Stimulated activated CD4-positive, alpha-beta T cell treated with anti-CD3 and anti-CD28 coated beads, Interleukin-12 subunit alpha, Interleukin-12 subunit beta, amount 100 ng/mL, for 24 hours (primary cell): ENCODE measurements at regions not wholly inside any gene's neighbourhood (a gene's known extent, or its start where the extent isn't known, plus 50 kb on each side); places are given as distances from the start of the nearest gene placed in this dataset.

ENCODE experiments used
- DNase-seq, 2 experiments: peaks; one replicate each; pipeline ENCODE4 v3.0.0-alpha.2; 2020; ENCODE audit warnings: low read depth in 2 of 2

DNA sequence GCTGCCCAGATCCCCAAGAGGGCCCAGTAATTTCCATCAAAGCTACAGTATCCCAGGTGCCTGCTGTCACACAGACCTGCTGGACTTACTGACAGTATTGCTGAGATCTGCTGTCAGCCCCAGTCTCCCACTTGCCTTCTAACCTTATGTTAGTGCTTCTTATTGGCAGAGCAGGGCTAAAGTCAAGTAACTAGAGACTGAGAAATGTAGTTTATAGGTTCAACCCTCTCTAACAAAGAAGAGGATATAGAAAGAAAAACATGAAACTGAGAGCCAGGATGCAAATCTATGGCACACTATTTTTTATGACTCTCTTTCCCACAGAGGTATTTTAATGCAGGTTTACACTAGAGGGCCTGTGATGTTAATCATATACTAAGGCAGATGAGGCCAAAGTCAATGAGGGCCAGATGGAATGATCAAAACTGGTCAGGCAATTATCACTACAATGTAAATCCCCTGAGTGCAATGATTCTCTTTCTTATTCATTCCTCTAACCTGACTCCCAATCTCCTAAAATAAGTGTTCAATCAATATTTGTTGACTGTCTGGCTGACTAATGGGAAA is 781.9 kb downstream of the VRK1 start:
- DNase-seq = no peak

DNA sequence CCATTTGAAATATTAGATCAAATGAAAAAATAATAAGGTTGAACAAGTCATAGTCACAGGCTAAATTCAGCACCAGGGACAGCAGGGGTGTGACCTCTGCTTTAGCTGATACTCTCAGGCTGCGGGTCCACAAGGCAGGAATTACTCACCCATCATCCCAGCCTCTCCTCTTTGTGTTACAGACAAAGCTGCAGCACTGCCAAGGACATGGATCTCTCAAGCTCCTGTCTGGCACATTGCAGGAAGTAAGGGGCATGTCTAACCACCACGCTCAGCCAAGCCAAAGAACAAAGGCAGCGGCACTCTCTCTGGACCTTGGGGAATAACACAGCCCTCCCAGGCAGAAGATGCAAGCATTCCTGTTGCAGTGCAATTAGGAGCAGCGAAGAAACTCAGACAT is 783.8 kb downstream of the VRK1 start:
- no peak for DNase-seq

DNA sequence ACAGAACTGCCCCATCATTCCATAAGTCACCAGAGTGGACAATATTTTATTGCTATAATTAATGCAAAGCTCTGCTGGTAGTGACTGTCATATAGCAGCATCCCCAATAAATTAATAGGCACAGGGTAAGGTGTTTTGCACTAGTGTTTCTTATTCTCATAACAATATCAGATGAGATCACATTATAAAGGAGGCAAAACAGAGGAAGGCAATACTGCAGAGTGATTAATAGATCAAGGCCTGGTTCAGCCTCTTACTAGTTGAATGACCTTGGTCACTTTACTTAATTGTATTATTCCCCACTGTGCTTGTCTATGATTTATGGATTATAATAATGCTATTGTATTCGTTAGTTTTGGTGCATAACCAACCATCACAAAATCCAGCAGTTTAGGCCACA is 784.8 kb downstream of the VRK1 start:
- no peak for DNase-seq

DNA sequence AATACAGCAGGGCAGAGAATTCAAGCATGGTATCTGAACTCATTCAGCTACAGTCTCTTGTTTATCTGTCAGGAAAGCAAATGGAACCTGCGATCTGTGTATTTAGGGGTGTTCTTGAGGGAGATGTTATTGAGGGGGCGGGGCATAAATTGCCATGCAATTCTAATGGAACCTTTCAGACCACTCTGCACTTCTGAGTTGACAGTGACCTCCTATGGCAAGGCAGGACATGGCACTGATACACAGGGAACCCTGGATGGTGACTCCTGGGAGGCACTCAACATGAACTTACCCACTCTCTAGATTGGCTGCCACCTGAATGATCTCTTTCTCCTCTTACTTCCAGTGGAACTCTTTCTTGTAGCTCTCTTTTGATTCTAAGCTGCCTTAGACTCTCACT is 787.3 kb downstream of the VRK1 start:
- DNase-seq = no peak

DNA sequence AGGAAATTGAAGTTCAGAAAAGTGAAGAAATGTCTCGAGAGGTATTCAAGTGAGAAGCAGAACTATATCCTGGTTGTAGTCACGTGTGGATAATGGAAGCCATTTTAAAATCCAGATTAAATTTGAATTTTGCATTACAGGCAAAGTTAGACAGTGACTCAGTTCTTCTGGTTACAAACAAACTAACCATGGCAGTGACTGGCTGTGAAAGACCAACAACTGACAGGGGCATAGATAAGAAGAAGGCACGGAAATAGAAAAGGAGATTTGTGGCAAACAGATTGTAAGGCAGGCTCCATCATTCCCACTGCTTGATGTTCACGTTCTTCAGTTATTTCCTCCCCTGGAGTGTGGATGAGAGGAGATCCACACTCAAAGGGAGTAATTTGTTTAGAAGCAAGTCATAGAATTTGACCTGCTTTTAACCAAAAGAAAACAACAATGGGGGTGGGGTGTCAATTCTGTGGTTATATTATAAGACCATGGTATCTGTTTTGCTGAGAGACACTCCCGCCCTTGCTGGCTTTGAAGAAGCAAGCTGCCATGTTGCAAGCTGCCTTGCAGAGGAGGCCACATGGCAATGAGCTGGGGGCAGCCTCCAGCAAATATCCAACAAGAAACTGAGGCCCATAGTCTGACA is 795.3 kb downstream of the VRK1 start:
- DNase-seq = no peak

DNA sequence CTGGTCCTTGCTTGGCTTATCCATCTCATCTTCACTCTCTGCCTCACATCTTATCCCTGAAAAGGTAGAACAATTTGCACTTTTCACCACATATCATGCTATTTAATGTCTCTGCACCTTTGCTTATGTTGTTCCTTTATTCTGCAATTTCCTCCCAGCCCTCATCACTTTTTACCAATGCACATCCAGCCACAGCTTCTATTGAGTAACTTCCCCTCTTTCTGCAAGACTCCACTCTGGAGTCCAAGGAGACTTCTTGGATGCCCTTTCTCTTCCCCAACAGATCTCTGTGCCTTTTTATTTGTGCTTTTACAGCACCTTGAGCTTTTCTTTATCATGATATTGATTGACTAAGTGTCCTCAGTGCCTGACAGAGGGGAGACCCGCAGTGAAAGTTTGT is 797.1 kb downstream of the VRK1 start:
- DNase-seq = no peak

DNA sequence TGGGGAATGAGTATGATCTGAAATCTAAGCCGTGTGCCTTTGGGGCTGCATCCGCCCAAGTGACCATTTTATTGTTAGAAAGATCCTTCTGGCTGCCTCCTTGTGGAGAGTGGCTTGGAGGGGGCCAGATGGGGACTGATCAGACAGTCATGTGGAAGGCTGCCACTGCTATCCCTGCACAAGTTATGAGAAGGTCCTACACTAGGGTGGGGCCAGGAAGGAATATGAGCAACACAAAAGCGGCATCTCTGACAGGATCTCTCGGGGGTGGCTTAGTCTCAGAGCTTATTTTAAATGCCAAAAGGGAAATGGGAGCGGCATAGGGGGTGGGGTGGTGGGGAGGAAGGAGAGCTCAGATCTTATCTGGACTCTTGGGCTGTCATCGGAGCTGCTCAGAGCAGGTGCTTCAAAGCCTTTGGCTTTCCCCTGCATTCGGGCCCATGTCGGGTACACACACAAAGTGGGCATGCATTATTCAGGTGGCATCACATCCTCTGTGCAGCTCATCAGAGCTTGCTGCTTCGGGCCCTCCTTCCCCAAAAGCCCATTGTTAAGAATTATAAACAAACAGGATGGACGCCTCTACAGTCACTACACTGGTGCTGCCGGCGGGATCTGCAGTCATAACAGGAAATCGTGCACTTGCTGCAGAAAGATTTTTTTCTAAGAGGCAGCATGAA is 805.4 kb downstream of the VRK1 start:
- DNase-seq = peak; percentile 14 to 31

DNA sequence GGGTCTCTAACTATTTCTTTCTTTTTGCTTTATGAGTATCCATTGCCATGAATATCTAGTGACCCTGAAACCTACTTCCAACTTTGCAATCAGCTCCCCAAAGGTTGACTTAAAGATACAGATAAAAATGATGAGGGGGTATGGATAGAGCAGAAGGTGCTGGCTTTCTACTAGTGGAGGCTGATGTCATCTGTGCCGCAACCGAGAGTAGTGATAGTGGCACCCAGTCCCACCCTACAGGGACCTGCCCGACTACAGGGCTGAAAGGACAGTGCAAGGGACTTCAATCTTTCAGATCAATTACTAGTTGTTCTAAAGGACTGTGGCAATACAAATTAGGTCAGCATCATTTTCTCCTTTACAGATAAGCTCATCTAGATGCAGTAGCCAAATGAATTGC is 806.0 kb downstream of the VRK1 start:
- DNase-seq = no peak

DNA sequence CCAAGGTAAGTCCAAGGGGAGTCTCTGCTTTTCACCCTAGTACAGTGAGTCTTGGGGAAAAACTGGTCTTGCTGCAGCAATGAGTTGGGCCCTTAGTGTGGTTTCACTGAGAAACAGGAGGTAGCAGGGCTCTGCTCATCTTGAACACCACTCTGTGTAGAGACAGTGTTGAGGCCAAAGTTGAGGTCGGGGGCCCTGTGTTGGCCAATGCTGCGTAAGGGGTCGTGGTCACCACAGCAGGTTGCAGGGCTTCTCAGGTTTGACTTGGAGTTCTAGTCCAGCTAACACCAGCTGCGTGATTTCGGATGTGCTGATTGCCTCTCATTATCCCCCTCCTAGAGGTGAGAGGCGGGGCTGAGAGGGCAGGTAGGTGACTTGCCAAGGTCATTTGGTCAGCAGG is 807.5 kb downstream of the VRK1 start:
- no peak for DNase-seq

DNA sequence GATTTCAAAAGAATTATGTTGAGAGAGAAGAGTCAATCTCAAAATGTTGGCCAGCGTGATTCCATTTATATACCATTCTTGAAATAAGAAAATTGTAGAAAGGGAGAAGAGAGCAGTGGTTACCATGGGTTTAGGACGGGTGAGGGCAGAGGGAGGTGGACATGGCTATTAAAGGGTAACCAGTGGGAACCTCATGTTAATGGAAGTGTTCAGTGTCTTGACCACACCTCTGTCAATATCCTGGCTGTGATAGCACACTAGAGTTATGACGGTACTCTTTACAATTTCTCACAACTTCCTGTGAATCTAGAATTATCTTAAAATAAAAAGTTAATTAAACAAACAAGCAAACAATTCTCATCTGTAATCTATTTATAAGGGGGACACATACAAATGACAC is 821.2 kb downstream of the VRK1 start:
- DNase-seq = no peak

DNA sequence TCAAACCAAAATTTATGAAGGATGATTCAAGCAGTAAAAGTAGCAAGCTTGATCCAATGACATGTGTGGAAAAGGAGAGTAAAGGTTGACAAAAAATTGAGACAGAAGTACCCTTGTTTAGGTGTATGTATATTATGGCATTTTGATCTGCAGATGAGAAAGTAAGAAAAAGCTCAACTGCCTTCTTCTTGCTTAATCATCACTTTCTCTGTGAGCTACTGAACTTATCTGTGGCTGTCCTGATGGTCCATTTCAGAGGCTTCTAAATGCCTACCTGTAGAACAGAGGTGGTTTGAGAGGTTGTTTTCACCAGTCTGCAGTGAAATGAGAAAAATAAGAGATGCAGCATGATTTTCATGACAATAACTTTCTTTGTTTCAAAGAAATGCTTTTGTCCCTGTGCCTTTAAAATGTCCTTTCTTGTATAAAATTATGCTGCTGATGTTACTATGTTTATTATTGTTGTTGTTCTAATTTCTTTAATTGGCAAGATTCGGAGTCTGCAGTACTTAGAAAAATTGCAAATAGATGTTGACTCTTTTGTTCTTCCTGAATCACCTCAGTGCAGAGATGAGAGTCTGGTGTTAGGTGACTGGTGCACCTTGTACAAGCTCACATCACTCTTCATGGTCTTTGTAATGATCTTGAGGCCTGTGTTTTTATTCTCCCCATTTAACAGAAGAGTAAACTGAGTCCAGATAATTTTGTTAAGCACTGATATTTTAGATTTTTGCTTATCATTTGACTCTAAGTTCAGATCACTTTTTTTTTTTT is 821.9 kb downstream of the VRK1 start:
- no peak for DNase-seq

DNA sequence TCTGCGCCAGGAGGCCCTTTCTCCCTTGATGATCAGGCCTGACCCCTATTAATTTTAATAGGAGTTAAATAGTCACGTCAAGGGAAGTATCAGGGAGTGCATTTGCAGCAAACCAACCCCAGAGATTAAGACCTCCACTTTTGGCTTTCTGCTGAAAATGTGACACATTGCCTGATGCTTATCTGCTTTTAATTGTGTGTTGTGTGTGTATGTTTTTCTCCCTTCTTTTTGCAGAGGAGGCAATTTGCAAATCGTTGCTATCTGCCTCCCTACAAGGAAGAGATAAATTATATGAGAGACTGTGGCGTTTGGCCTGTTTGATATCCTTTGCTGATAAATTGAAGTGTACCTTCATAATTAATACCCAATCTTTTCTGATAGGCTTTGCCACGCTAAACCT is 822.9 kb downstream of the VRK1 start:
- no peak for DNase-seq

DNA sequence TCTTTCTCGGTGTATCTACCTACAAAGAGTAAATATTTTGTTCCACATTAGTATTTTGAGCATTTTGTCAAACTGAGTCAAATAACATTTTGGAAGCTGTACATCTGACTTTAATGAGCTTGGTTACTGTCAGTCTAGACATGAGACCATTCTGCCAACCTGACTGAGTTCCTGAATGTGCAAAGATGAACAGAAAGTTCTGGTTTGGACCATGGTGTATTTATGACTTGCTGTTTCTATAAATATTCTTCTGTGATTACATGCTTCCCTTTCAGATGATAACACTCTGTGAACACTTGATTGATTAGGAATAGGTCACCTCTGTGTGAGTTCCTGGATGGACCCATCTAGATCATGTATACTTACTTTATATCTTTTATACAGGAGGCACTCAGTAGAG is 827.8 kb downstream of the VRK1 start:
- no peak for DNase-seq

DNA sequence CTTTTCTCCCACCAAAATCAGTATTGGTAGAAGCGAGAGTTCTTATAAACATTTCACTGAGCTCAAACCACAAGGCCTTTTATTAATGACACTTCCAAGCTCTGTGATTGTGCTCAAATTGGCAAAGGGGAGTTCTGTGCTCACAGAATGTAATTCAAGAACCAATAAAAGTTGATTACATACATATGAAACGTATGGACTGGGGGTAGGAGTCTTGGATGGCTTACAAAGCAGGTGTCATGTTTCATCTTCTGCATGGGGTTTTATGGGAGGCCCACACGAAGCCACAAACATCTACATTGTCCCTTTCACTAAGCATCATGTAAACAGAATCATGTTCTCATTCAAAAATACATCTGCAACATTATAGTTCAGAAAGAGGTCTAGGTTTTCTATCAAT is 828.3 kb downstream of the VRK1 start:
- DNase-seq = no peak

DNA sequence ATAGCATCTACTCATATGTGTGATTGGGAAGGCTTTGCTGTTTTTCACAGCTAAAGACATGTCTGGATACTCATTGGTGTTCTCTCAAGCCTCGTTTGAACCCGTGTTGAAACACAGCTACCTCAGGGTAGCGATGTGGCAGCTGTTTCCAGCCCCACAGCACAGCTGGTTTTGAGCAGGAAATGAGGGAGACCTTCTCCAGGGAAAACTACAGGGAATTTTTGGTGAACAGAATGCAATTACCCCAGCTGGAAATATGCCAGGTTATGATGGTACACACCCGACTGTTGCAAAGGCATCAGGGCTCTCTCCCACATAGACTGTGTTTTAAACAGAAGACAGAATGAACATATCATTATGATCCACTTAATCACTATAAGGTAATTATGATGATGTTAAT is 828.9 kb downstream of the VRK1 start:
- no peak for DNase-seq

DNA sequence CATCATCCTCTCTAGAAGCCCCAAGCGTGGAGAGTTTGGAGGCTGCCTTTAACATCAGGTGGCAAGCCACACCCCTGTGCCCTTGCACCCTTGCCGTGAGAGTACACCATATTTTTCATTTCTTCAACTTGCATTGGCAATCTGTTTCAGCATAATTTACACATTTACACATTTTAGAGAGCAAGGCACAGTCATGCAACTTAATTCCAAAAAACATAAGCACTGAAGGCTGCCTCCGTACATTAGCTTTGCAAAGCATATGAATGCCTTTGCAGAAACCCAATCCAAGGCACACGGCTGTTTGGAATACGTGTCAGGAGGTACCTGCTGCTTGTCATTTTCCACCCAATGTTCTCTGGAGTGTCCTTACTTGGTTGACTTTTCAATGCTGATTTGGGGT is 833.1 kb downstream of the VRK1 start:
- no peak for DNase-seq

DNA sequence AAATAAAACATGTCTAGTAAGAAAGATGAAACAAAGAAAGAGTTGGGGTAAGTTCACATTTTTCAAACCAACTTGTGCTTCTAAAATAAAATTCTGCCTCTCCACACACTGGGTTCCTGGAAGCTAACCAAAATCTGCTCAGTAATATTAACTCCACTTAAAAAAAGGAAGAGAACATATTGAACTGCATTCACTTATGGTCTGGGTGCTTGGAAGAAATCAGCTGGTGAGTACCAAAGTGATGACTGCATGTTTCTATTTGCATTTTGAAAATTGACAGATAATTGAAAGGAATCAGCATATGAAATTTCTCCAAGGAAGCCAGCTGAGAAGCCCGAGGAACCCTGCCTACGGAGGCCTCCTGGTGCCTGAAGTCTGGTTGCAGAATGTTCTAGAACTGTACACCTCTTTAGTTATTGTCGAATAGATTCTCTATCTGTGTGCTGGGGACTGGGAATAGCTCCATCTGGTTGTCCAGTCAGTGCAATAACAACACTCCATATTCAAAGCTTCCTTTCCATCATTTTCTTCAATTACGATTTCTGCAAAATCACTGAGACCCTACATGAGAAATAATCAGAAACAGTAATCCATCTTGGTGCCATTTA is 836.1 kb downstream of the VRK1 start:
- no peak for DNase-seq

DNA sequence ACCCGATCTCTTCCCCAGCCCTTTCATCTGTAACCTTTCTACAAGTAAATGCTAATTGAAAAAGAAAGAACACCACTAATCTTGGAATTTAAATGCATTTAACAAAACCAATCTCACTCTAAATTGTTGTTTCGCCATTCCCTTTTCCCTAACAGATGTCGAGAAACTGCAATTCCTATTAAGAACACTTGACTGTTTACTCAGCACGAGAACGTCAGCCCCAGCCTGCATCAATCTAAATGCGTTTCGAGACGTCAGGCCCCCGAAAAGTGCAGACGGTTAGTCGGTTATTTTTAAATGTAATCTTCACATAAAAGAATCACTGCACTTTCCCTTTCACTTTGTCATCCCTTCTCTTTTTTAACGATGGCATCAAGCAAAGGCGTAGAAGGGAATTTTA is 837.6 kb downstream of the VRK1 start:
- DNase-seq = no peak

DNA sequence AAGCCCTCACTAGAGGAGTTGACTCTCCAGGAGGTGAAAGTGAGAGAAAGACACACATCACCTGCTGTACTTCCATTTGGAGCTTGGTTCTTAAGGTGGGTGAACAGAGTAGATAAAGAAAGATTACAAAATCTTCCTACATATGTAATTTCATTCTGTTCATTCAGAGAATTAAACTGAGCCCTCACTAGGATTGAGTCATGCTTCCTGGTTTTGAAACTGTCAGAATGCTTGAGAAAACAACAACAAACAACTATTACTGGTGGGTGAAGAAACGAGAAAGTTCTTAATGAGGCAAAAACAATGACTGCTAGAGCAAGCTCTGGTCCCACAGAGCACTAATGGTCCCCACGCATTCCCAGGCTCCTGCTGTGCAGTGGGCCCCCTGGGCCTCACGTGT is 841.7 kb downstream of the VRK1 start:
- no peak for DNase-seq

DNA sequence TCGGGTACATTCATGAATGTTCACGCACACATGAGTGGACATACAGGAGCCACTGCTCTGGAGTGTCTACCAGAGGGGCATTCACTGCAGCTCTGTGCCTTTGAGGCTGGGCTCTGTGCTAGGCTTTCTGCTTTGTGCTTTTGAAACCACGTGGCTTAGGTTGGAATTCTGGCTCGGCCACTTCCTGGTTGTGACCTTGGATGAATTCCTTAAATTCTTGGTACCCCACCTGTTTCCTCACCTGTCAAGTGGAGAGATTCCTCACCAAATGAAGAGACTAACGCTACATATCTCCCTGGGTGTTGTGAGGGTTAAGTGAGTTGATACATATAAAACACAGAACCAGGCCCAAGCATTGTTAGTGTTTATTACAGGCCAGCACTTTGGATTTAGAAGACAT is 842.8 kb downstream of the VRK1 start:
- DNase-seq = no peak

DNA sequence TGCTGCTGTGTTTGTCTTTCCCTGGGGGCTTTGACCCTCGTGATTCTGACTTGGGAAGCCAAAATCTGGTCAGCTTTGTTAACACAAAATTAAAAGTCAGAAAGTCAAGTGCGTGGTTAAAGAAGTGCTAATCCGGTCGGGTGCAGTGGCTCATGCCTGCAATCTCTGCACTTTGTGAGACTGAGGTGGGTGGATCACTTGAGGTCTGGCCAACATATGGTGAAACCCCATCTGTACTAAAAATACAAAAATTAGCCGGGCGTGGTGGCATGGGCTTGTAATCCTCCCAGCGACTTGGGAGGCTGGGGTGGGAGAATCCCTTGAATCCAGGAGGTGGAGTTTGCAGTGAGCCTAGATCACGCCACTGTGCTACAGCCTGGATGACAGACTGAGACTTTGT is 844.6 kb downstream of the VRK1 start:
- no peak for DNase-seq

DNA sequence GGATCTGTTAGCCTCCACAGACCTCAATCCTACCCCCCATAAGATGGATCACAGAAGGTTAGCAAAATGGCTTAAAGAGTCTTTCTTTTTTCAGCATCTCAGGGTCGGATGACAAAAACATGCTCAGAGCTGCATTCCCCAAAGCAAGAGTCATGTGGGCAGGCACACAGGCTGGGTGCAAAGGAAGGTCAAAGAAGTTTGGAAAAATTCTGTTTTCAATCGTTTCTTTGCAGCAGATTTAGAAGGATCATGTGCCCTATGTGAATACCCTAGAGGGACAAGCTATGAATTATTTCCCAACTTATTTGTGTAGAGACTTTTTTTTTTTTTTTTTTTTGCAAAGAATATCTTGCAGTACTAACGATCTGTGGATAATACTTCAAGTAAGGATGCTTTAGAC is 845.4 kb downstream of the VRK1 start:
- DNase-seq = no peak

DNA sequence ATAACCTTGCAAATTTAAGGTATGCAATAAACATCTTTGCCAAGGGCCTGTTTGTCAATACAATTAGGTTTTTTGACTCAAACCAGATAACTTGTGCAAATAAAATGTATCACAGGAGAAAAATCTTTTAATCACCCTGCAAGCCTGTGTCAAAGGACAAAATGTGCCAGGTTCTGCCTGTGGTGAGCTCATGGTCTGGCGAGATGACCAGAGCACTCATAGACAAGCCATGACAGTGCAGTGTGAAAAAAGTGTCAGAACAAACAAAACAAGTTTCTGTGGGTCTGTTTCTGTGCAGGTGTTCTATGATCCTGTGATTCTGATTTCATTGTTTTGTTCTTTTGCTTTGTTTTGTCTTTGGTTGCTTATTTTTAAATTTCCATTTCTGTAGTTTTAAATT is 847.2 kb downstream of the VRK1 start:
- no peak for DNase-seq
